ENCODE measurements at regions not wholly inside any gene's neighbourhood (a gene's known extent, or its start where the extent isn't known, plus 50 kb on each side); places are given as distances from the start of the nearest gene placed in this dataset.

DNA sequence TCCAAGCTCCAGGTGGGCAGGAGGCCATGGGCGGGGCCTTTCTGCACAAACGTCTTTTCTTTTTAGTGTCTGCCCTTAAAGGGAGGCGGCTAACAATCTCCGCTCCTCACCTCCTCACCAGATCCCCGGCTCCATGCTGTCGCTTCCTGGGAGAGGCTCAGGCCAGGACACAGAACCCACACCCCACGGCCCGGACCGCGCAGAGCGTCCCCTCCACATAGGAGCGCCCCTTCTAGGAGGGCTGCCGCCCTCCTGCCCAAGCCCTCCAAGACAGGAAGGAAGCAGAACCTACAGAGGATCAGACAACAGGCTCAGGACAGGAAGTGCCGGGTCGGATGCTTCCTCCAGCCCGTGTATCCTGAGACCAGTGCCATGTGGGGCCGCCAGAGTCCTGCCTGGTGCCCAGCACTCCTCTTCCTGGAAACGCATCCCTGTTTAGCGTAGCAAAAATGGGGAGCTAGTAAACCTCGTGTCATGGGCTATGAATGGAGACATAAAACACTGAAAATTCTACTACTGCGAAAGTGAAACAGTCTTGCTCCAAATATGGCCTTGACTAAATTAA, 83.2 kb upstream of the ATP10A start:
- DNase-seq: no peak

DNA sequence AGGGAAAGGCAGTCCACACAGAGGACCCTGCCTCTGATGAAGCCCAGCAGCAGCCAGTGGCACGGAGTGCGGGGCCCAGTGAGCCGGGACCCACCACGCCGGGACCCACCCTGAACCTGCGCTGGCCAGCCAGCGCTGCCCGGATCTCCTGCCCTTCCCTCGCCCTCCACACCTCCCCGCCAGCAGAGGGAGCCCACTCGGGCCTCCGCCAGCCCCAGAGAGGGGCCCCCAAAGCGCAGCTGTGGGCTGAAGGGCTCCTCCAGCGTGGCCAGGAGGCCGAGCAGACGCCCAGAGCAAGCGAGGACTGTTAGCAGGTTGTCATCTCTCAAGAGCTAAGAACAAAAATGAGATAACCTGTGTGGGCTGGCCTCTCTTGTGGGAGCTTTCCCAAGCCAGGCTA, 81.3 kb upstream of the ATP10A start:
- DNase-seq: no peak

DNA sequence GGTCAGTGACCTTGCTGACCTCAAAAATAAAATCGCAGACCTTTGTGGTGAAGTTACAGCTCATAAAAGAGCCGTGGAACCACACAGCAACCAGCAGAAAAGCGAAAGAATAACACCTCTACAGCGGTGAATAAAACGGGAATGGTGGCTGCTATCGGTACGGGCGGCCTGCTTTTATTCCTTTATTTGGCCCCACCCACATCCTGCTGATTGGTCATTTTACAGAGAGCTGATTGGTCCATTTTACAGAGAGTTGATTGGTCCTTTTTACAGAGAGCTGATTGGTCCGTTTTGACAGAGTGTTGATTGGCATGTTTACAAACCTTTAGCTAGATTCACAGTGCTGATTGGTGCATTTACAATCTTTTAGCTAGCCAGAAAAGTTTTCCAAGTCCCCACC, 80.7 kb upstream of the ATP10A start:
- DNase-seq: no peak

DNA sequence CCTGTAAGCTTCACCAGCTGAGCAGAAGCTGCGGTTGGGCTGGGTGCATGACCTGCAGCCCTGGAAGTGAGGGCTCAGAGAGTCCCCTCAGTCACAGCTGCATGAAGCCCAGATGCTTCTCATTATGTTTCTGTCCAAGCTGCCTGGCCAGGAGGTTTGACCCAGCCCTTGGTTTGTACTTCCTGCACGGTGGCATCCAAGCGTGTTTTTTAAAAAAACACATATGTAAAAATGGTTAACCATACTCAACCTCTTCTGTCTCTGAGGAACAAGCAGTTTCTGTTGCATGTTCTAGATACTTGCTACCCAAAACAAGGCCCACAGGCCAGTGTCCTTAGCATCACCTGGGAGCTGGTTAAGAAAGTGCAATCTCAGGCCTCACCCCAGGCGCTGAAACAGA, 76.0 kb upstream of the ATP10A start:
- DNase-seq: no peak

GRCh38 chr15:25937796-25938195, 74.7 kb upstream of the ATP10A start:
- no peak for DNase-seq

DNA sequence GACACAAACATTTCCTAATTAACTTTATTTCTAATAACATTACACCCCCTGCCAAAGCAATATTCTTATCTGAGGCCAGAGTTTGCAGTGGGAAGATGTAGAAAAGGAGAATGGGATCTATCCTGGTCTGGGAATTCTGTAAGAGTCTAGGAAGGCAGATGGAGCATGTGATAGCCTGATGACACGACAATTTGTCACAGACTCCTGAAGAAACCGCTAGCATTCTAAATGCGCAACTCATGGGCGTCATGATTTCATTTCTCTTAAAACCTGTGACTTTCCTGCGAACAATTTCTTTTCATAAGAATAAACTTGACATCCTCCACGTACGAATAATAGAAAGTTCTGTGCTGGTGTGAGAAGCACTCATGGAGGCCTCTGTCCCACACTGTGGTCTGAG, 72.9 kb upstream of the ATP10A start:
- no peak for DNase-seq

DNA sequence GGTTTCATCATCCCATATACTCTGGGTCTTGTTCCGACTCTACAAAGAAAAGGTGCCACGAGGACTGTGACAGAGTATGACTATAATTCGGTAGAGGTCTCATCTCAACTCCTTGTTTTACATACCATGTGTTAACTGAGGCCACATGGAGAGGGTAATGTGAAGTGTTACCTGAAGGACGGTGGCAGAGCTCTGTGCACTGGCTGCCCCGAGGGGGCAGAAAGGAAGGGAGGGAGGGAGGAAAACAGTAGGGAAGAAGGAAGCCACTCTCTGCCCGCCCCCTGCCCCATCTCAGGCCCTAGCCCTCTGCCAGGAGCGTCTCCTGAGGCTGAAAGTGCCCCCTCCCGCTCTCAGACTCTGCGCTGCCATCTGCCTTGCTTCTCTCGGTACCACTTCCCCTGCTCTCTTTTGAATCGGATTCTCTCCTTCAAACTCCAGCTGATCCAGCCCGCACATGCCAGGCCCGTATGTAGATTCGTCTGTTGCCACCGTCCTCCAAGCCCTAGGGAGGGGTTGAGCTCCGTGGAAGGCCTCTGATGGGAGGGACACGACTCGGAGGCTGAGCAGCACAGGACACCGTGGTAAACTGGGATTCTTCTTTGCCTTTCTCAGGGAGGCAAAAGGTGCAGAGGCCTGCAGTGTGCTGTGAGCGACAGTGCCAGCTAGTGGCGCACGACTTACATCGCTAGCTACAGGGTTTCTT, 70.5 kb upstream of the ATP10A start:
- peak; percentile 28 for DNase-seq

- DNase-seq: no peak
Observed at GRCh38 chr15:25932696-25933095, 69.6 kb upstream of the ATP10A start.

GRCh38 chr15:25931851-25932250, 68.7 kb upstream of the ATP10A start:
- DNase-seq: no peak

GRCh38 chr15:25930931-25931330, 67.8 kb upstream of the ATP10A start:
- no peak for DNase-seq

Data from NCI-H510A treated with DMSO at 0.1 percent for 48 hours (cell line).